HUDEP-2 (cell line): ENCODE measurements at regions not wholly inside any gene's neighbourhood (a gene's known extent, or its start where the extent isn't known, plus 50 kb on each side); places are given as distances from the start of the nearest gene placed in this dataset.

Source experiments
- DNase-seq, 76 experiments: peaks; one replicate each; lab custom pipeline; 2025; ENCODE audit not compliant: unreplicated experiment in 76 of 76; lab: John Stamatoyannopoulos, UW

- DNase-seq, result no peak
These were observed 404.9 kb upstream of the ADAMTS16 start for GRCh38 chr5:4735261-4735660.

GRCh38 chr5:4737868-4738267 lies 402.3 kb upstream of the ADAMTS16 start:
- no peak for DNase-seq

GRCh38 chr5:4738298-4738697 lies 401.8 kb upstream of the ADAMTS16 start:
- no peak for DNase-seq

GRCh38 chr5:4740156-4740555 lies 400.0 kb upstream of the ADAMTS16 start:
- no peak for DNase-seq

GRCh38 chr5:4758550-4758949 lies 381.6 kb upstream of the ADAMTS16 start:
- DNase-seq, result no peak

GRCh38 chr5:4758996-4759395 lies 381.1 kb upstream of the ADAMTS16 start:
- no peak for DNase-seq

- no peak for DNase-seq
These were observed 377.8 kb upstream of the ADAMTS16 start for GRCh38 chr5:4762316-4762715.

GRCh38 chr5:4765411-4765810 lies 374.7 kb upstream of the ADAMTS16 start:
- DNase-seq, result no peak

GRCh38 chr5:4766101-4766500 lies 374.0 kb upstream of the ADAMTS16 start:
- DNase-seq, result no peak

- DNase-seq, result no peak
These were observed 367.5 kb upstream of the ADAMTS16 start for GRCh38 chr5:4772591-4772990.

GRCh38 chr5:4773827-4774317 lies 366.3 kb upstream of the ADAMTS16 start:
- DNase-seq, result no peak

GRCh38 chr5:4777435-4777834 lies 362.7 kb upstream of the ADAMTS16 start:
- no peak for DNase-seq

GRCh38 chr5:4780633-4781032 lies 359.5 kb upstream of the ADAMTS16 start:
- no peak for DNase-seq

- no peak for DNase-seq
These were observed 358.8 kb upstream of the ADAMTS16 start for GRCh38 chr5:4781299-4781698.

GRCh38 chr5:4785971-4786370 lies 354.2 kb upstream of the ADAMTS16 start:
- DNase-seq, result no peak

- DNase-seq, result no peak
These were observed 342.7 kb upstream of the ADAMTS16 start for GRCh38 chr5:4797445-4797844.

GRCh38 chr5:4802044-4802443 lies 338.1 kb upstream of the ADAMTS16 start:
- no peak for DNase-seq

GRCh38 chr5:4804691-4805360 lies 335.3 kb upstream of the ADAMTS16 start:
- no peak for DNase-seq

- no peak for DNase-seq
These were observed 325.1 kb upstream of the ADAMTS16 start for GRCh38 chr5:4815002-4815401.

GRCh38 chr5:4817767-4818166 lies 322.4 kb upstream of the ADAMTS16 start:
- DNase-seq, result no peak

- DNase-seq, result no peak
These were observed 308.8 kb upstream of the ADAMTS16 start for GRCh38 chr5:4831325-4831724.

GRCh38 chr5:4832471-4832870 lies 307.7 kb upstream of the ADAMTS16 start:
- no peak for DNase-seq
